ENCODE measurements at regions not wholly inside any gene's neighbourhood (a gene's known extent, or its start where the extent isn't known, plus 50 kb on each side); places are given as distances from the start of the nearest gene placed in this dataset.

- DNase-seq, result no peak
- TF ChIP-seq, protein P1, sequence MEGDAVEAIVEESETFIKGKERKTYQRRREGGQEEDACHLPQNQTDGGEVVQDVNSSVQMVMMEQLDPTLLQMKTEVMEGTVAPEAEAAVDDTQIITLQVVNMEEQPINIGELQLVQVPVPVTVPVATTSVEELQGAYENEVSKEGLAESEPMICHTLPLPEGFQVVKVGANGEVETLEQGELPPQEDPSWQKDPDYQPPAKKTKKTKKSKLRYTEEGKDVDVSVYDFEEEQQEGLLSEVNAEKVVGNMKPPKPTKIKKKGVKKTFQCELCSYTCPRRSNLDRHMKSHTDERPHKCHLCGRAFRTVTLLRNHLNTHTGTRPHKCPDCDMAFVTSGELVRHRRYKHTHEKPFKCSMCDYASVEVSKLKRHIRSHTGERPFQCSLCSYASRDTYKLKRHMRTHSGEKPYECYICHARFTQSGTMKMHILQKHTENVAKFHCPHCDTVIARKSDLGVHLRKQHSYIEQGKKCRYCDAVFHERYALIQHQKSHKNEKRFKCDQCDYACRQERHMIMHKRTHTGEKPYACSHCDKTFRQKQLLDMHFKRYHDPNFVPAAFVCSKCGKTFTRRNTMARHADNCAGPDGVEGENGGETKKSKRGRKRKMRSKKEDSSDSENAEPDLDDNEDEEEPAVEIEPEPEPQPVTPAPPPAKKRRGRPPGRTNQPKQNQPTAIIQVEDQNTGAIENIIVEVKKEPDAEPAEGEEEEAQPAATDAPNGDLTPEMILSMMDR (IDR thresholded peaks at IDR 0.05), result no peak
Observed at GRCh38 chr3:24958910-24959447, 464.3 kb upstream of the THRB start.

DNA sequence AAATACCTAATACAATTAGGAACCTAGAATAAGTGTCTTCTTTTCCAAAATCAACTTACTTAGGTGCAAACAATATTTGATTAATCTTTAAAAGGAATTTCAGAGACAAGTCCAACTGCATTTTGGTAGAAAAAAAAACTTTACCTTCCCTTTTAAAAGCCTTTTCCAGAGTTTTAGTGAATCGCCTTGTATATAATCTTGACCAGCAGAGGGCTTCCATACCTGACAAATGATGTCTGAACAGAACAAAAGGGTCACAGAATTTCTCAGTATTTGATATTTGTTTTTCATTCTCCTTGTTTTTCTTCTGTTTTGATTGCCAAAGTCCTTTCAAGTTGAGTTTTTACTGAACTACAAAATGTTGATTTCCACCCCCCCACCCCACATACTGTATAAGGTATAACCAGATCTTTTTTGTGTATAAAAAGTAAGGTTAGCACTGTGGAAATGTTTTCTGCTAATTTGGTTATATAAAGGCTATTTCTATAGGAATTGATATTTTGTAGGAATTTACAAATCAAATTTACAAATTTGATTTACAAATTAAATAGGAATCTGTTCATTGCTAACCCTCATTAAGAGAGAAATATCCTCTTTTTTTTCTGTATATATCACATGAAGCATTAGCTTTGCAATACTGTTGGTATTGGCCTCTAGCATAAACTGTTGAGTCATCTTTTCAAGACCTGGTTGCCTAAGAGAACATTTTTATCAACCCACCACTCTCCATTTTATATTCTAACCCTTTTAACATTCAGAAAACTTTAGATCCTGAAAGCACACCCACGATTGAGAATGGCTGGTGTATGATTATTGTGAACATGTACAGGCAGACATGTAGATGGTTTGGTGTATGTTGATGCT, 464.1 kb upstream of the RARB start:
- ATAC-seq, result no peak
- no peak for DNase-seq
- intact Hi-C loops (cut with DNase I), result no loop called here

More at GRCh38 chr3:24958910-24959447, 464.3 kb upstream of the THRB start:
- H3K36me3 ChIP-seq, result no peaks in the 10 kb centered on the region
- no peak overlapping the region for H3K4me3 ChIP-seq
- no peaks in the 10 kb centered on the region for H3K27me3 ChIP-seq
- no peaks in the 10 kb centered on the region for H3K4me1 ChIP-seq
- H3K27ac ChIP-seq, result no peak overlapping the region
- intact Hi-C loops (cut with DNase I), result no loop called here
- H3K9me3 ChIP-seq, result no peaks in the 10 kb centered on the region
- no peak for ATAC-seq

DNA sequence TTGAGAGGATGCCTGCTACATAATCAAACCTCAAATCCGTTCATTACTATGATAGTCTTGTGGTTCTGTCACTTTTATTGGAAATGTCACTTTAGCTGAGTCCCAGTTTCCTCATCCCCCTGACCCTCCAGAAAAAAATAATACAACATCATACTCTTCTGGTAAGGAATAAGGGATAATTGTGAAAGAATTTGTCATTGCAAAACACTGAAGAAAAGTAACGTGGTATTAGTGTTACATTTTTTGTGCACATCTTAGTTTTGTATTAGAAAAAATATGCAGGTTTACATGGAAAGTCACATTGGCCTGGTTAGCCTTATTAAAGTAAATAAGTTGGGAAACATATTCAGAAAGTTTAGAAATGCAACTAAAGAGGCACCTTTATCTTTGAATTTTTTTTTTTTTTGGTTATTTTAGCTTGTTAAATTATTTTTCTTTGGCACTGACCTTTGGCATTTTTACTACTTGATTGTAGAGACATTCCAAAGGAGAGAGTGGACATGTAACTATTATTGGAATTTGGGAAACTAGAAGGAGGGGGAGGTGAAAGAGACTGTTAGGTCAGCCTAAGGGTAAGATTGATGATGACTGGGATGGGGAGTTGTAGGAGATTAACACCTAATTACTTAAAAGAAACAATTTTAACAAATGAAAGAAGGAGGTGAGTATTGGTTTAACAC, 462.2 kb upstream of the RARB start:
- no peak overlapping the region for H3K4me3 ChIP-seq
- ATAC-seq (no peak), DNase-seq (no peak)
- intact Hi-C loops (cut with DNase I), result no loop called here
- H3K9me3 ChIP-seq, result no peaks in the 10 kb centered on the region
- H3K27me3 ChIP-seq, result no peaks in the 10 kb centered on the region
- no peaks in the 10 kb centered on the region for H3K4me1 ChIP-seq
- TF ChIP-seq, protein P1 (IDR thresholded peaks at IDR 0.05), result no peak
- H3K27ac ChIP-seq, result no peak overlapping the region
- no peaks in the 10 kb centered on the region for H3K36me3 ChIP-seq

More for the DNA sequence above, 464.1 kb upstream of the RARB start:
- no peaks in the 10 kb centered on the region for H3K36me3 ChIP-seq
- TF ChIP-seq, protein P1 (IDR thresholded peaks at IDR 0.05), result peak; percentile 55
- no peaks in the 10 kb centered on the region for H3K27me3 ChIP-seq
- H3K9me3 ChIP-seq, result no peaks in the 10 kb centered on the region
- no peaks in the 10 kb centered on the region for H3K4me1 ChIP-seq
- H3K27ac ChIP-seq, result no peak overlapping the region
- no peak overlapping the region for H3K4me3 ChIP-seq

- DNase-seq (no peak), ATAC-seq (no peak)
- no peak overlapping the region for H3K4me3 ChIP-seq
- TF ChIP-seq, protein P1 (IDR thresholded peaks at IDR 0.05), result no peak
- H3K4me1 ChIP-seq, result no peaks in the 10 kb centered on the region
- H3K27me3 ChIP-seq, result no peaks in the 10 kb centered on the region
- no peaks in the 10 kb centered on the region for H3K9me3 ChIP-seq
- intact Hi-C loops (cut with DNase I), result no loop called here
- no peaks in the 10 kb centered on the region for H3K36me3 ChIP-seq
- H3K27ac ChIP-seq, result no peak overlapping the region
Observed at GRCh38 chr3:24968036-24968435, 460.0 kb upstream of the RARB start.

DNA sequence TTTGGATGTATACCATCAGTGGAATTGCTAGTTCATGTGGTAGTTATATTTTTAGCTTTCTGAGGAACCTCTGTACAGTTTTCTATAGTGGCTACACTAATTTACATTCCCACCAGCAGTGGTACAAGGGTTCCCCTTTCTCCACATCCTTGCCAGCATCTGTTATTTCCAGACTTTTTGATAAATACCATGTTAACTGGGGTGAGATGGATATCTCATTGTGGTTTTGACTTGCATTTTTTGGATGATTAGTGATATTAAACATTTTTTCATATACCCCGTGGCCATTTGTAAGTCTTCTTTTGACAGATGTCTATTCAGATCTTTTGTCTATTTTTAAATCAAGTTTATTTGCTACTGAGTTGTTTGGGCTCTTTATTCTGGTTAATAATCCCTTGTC, 455.6 kb upstream of the RARB start:
- TF ChIP-seq, protein P1 (IDR thresholded peaks at IDR 0.05), result no peak
- no peaks in the 10 kb centered on the region for H3K27me3 ChIP-seq
- no peaks in the 10 kb centered on the region for H3K4me1 ChIP-seq
- DNase-seq (no peak), ATAC-seq (no peak)
- H3K4me3 ChIP-seq, result no peak overlapping the region
- intact Hi-C loops (cut with DNase I), result no loop called here
- no peak overlapping the region for H3K27ac ChIP-seq
- H3K36me3 ChIP-seq, result no peaks in the 10 kb centered on the region
- no peaks in the 10 kb centered on the region for H3K9me3 ChIP-seq
